GM12875 (cell line): ENCODE measurements at regions not wholly inside any gene's neighbourhood (a gene's known extent, or its start where the extent isn't known, plus 50 kb on each side); places are given as distances from the start of the nearest gene placed in this dataset.

Experiments used
- H3K4me3 ChIP-seq: one replicate; pipeline ENCODE4 v1.5.1; 2011; ENCODE audit warnings: low read depth, low read length, control low read depth
- TF ChIP-seq, protein P1 (sequence below): IDR thresholded peaks from 2 replicates; pipeline ENCODE4 v1.5.1; 2011; ENCODE audit warnings: low read depth, mild to moderate bottlenecking, control low read depth, inconsistent platforms, low read length, moderate library complexity, borderline replicate concordance; ENCODE audit not compliant: insufficient read depth

DNA sequence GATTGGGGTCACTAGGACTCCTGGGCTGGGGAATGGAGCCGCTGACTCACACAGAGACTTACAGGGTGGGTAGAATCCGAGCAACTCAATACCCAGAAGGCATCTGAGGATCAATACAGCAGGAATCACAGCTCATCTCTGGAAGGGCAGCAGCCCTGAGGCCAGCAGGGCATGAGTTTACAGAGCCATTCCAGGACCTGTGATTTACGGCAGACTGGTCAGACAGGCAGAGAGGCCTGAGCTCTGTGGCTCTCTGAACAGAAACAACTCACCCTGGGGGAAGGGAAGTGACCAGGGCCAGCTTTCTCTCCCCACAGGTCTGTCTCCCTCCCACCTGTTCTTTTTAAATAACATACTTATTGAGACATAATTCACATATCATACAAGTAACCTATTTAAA, 88.2 kb upstream of the CXCL12 start:
- TF ChIP-seq, protein P1, sequence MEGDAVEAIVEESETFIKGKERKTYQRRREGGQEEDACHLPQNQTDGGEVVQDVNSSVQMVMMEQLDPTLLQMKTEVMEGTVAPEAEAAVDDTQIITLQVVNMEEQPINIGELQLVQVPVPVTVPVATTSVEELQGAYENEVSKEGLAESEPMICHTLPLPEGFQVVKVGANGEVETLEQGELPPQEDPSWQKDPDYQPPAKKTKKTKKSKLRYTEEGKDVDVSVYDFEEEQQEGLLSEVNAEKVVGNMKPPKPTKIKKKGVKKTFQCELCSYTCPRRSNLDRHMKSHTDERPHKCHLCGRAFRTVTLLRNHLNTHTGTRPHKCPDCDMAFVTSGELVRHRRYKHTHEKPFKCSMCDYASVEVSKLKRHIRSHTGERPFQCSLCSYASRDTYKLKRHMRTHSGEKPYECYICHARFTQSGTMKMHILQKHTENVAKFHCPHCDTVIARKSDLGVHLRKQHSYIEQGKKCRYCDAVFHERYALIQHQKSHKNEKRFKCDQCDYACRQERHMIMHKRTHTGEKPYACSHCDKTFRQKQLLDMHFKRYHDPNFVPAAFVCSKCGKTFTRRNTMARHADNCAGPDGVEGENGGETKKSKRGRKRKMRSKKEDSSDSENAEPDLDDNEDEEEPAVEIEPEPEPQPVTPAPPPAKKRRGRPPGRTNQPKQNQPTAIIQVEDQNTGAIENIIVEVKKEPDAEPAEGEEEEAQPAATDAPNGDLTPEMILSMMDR: no peak
- no peak overlapping the region for H3K4me3 ChIP-seq

DNA sequence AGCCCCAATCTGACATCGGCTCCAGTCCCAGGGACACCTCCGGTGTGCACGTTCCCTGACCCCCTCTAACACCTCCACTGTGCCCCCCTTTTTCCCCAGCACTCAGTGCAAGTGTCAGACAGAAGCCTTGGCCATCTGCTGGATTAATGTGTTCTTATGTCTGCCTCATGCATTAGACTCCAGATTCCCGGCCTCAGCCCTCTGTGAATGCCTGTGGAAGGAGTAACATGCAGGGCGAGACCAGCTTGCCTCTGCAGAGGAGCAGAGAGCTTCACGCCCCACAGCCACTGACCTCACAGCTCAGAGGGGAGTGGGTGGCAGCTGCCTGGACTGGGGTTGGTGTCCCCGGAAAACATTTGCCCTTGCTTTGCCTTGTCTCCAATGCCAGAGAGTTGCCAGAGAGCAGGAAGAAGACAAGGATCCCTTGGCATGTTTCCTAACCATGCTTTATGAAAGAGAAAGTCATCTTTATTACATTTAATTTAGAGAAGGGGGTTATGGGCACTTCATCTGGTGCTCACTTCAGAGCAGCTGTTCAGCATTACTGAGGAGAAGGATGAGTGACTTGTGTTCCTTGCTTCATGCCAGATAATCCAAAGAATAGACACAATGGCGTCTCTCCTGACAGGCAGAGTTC, 91.6 kb upstream of the CXCL12 start:
- TF ChIP-seq, protein P1: no peak
- H3K4me3 ChIP-seq: no peak overlapping the region

DNA sequence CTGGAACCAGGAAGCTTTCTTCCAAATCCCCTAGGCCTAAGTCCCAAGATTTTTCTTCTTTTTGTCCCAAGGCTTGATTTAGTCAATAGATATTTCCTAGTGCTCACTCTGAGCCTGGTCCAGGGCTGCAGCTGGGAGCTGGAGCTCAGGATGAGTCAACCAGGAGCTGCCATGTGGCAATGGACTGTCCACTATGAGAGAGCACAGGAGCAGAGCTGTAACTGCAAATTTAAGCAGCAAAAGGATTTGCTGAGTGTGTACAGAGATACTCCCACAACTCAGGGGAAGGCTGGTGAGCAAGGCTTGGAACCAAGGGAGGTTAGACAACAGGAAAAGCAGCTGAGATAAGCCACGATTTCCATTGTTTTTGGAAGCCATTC, 92.1 kb upstream of the CXCL12 start:
- TF ChIP-seq, protein P1: no peak
- H3K4me3 ChIP-seq: no peak overlapping the region

DNA sequence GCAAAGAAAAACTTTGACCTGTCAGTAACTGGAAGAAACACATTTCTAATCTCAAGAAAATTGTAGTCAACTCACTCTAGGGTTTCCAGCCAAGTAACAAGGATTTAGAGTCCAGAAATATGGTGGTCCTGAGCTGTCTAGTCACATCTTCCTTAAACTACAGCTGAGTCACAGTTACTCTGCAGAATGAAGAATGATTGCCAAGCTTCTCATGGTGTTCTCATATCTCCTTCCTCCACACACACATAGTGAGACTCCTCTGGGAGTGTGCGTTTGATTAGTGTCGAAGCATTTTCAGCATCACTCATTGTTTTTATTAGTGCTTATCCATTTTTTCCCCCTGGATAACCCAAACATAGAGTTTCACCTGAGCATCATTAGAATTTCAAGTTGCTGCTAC, 93.1 kb upstream of the CXCL12 start:
- TF ChIP-seq, protein P1: no peak
- H3K4me3 ChIP-seq: no peak overlapping the region

DNA sequence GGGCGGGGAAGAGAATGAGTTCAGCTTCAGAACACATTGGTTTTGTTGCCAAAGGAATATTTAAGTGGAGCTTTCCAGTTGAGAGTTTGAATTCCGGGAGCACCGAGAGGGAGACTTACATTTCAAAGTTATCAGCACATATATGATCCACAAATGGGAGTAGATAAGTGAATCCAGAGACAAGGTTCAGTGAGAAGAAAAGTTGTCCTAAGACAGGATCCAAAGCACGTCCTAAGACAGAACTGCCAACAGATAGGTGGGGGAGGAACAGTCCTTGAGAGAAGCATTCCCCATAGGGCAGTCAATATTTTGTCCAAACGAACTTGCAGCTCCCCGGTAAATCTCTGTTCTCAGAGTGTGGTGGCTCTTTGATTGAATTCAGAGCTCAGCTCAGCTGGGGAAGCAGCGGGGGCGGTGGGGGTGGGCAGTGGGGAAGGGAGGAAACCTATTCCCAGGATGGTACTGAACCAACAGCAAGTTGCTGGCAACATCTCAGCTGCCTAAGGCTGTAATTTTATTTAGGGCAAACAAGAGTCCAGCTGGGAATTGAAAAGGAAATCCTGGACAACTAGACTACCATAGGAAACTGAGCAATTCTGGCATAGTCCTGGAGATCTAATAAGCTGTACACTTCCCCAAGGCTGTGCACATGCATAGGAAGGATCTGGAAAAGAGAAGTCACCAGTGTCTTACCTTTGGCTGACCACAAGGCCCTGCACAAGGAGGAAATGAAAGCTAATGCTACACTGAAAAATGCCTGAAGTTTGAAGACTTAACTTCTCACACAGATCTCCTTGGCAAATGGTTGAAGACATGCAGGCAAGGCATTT, 94.2 kb upstream of the CXCL12 start:
- no peak overlapping the region for H3K4me3 ChIP-seq
- TF ChIP-seq, protein P1: no peak

DNA sequence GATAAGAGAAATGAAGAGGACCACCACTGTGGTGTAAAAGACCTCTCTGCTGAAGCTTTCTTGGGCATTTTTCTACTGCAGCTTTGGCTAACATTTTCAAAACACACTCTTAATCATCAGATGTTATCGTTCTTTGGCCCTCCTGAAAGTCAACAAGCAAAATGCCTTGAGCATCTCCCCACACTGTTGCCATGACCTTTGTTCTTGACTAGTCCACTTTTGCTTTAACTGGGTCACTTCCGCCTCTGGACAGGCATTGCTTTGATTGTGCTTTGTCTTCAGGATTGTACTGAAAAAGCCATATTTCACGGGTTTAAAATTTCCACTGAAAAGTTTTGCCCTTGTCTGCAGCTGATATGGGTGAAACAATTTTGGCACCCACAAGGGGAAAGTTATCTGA, 107.8 kb upstream of the CXCL12 start:
- TF ChIP-seq, protein P1: no peak
- no peak overlapping the region for H3K4me3 ChIP-seq

DNA sequence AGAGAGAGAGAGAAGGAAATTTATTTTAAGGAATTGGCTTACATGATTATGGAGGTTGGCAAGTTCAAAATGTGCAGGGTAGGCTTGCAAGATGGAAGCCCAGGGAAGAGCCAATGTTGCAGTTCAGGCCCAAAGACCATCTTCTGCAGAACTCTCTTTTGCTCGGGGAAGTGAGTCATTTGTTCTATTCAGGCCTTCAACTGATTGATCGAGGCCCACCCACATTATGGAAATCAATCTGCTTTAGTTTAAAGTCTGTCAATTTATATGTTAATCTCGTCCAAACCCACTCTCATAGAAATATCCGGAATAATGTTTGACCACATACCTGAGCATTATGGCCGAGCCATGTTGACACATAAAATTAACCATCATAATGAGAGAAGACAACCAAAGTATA, 113.3 kb upstream of the CXCL12 start:
- TF ChIP-seq, protein P1: no peak
- H3K4me3 ChIP-seq: no peak overlapping the region
